ENCODE measurements at regions not wholly inside any gene's neighbourhood (a gene's known extent, or its start where the extent isn't known, plus 50 kb on each side); places are given as distances from the start of the nearest gene placed in this dataset.

- no peak for TF ChIP-seq POLR2A (IDR thresholded peaks at IDR 0.05)
- no peak for TF ChIP-seq CTCF (IDR thresholded peaks at IDR 0.05)
Observed at GRCh38 chr18:53991805-53992204, 232.7 kb downstream of the MBD2 start.

Measured in ovary (tissue), 3 donors.